GM21786 (cell line): ENCODE measurements at regions not wholly inside any gene's neighbourhood (a gene's known extent, or its start where the extent isn't known, plus 50 kb on each side); places are given as distances from the start of the nearest gene placed in this dataset.
A peak's percentile ranks its signal among the peaks of the same experiment; 100 is the strongest.

Source experiments
- ATAC-seq: cut with Tn5 transposase; IDR thresholded peaks from one replicate; pipeline ENCODE4 v1.9.1; 2021; ENCODE audit not compliant: unreplicated experiment

- no peak for ATAC-seq
These were observed 146.9 kb downstream of the TFEC start for GRCh38 chr7:115883629-115884028.

- no peak for ATAC-seq
These were observed 149.1 kb downstream of the TFEC start for GRCh38 chr7:115881476-115881875.

- no peak for ATAC-seq
These were observed 151.4 kb downstream of the TFEC start for GRCh38 chr7:115879171-115879570.

- no peak for ATAC-seq
These were observed 160.8 kb downstream of the TFEC start for GRCh38 chr7:115869801-115870200.

- no peak for ATAC-seq
These were observed 161.4 kb downstream of the TFEC start for GRCh38 chr7:115869190-115869589.

GRCh38 chr7:115868369-115868768, 162.2 kb downstream of the TFEC start:
- ATAC-seq: no peak

- ATAC-seq: no peak
These were observed 166.5 kb downstream of the TFEC start for GRCh38 chr7:115864082-115864481.

GRCh38 chr7:115851291-115851690, 179.3 kb downstream of the TFEC start:
- ATAC-seq: no peak

- no peak for ATAC-seq
These were observed 179.8 kb downstream of the TFEC start for GRCh38 chr7:115850774-115851173.

GRCh38 chr7:115844857-115845256, 185.7 kb downstream of the TFEC start:
- no peak for ATAC-seq

- ATAC-seq: no peak
These were observed 189.9 kb downstream of the TFEC start for GRCh38 chr7:115840702-115841101.

GRCh38 chr7:115838829-115839228, 191.7 kb downstream of the TFEC start:
- ATAC-seq: no peak

GRCh38 chr7:115831371-115831770, 199.2 kb downstream of the TFEC start:
- no peak for ATAC-seq

- peak; percentile 74 for ATAC-seq
These were observed 203.1 kb downstream of the TFEC start for GRCh38 chr7:115827305-115828045.

- ATAC-seq: no peak
These were observed 205.0 kb downstream of the TFEC start for GRCh38 chr7:115825456-115826115.

GRCh38 chr7:115822801-115823200, 207.8 kb downstream of the TFEC start:
- ATAC-seq: no peak

GRCh38 chr7:115822380-115822779, 208.2 kb downstream of the TFEC start:
- ATAC-seq: no peak

- no peak for ATAC-seq
These were observed 214.1 kb downstream of the TFEC start for GRCh38 chr7:115816318-115816974.

- ATAC-seq: no peak
These were observed 217.8 kb downstream of the TFEC start for GRCh38 chr7:115812794-115813193.

GRCh38 chr7:115805458-115805857, 225.1 kb downstream of the TFEC start:
- ATAC-seq: no peak

GRCh38 chr7:115802415-115802814, 228.1 kb downstream of the TFEC start:
- no peak for ATAC-seq

- no peak for ATAC-seq
These were observed 231.1 kb downstream of the TFEC start for GRCh38 chr7:115799430-115799829.
